SH-SY5Y (cell line): ENCODE measurements at regions not wholly inside any gene's neighbourhood (a gene's known extent, or its start where the extent isn't known, plus 50 kb on each side); places are given as distances from the start of the nearest gene placed in this dataset.

Source experiments
- GATA2 ChIP-seq: IDR thresholded peaks from 2 replicates; pipeline ENCODE4 v1.6.1; 2011; ENCODE audit warnings: mild to moderate bottlenecking, low read depth, low read length
- GATA3 ChIP-seq: IDR thresholded peaks from 2 replicates; pipeline ENCODE4 v1.6.1; 2011; ENCODE audit warnings: low read depth, mild to moderate bottlenecking, low read length, moderate library complexity

DNA sequence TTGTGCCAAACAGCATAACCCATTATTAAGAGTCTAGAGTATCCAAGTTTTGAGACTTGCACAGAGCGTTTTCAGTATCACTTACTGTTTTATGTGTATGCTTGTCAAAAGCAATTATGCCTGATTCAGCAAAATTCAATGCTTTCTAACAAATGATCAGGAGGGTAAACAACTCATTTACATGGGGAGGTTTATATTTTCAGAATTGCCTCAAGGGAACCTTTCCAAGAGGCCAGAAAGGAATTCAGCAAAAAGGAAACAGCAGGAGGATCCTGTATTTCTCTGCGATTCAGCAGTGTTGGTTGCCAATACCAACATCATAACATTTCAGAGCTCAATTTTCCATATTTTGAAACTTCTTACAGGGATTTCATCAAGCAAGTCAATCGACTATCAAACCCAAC, 69.3 kb upstream of the DAB2 start:
- TF ChIP-seq GATA2 (no peak), GATA3 (no peak)
